ENCODE measurements at regions not wholly inside any gene's neighbourhood (a gene's known extent, or its start where the extent isn't known, plus 50 kb on each side); places are given as distances from the start of the nearest gene placed in this dataset.
"Not testable (repeated sequence)": the region's sequence is repeated elsewhere in the genome, so short reads cannot be mapped to it uniquely, and the experiment has no call there.

DNA sequence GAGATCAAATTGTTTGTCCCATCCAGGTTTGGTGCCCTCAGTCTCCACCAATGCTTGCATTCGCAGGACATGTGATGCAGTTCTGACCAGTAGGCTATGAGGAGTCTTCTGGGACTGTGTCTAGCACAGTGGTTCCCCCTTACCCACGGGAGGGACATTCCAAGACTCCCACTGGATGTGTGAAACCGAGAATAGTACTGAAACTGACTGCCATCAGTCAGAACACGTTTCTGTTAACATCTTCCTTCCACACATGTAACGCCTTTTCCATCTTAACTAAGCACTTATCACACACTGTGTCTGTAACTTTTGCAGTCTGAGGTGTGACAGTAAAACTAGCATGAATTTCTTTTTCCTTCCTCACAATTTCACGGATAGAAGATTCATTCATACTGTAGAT lies 74.7 kb downstream of the PTTG1 start:
- CTCF ChIA-PET, result interaction anchor here (2.7 kb wide), 2 partner anchors 11 to 58 kb away, joined by 11 to 17 read pairs; no protein-coding TSS in a partner anchor
- intact Hi-C loops (cut with micrococcal nuclease), result loop anchor here (1.0 to 2.0 kb wide), 5 partner anchors 10 to 74 kb away; no protein-coding TSS in a partner anchor
- Mint-ChIP-seq H3K4me3 (no peak overlapping the region), H3K27me3 (no peaks in the 10 kb centered on the region), H3K9me3 (no peaks in the 10 kb centered on the region), H3K36me3 (peaks cover 4% of the 10 kb centered on the region), H3K27ac (peak overlapping the region; percentile 64), H3K4me1 (ENCODE audit: low read depth) (peaks cover 27% of the 10 kb centered on the region)
- POLR2A ChIA-PET, result no interaction called here
- DNase-seq, result peak; percentile 50

DNA sequence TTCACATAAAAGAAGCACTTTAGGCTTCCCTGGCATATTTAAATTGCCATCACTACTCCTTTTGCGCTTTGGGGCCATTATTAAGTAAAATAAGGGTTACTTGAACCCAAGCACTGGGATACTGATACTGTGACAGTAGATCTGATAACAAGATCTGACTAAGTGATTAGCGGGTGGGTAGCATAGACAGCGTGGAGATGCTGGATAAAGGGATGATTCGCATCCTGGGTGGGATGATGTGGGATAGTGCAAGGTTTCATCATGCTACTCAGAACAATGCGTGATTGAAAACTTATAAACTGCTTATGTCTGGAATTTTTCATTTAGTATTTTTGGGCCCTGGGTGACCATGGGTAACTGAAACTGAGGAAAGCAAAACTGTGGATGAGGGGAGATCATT lies 75.1 kb downstream of the PTTG1 start:
- DNase-seq, result peak; percentile 49
- ChIA-PET CTCF (interaction anchor here (5.7 kb wide), 1 partner anchor 58 kb away, joined by 32 read pairs; no protein-coding TSS in a partner anchor), POLR2A (no interaction called here)
- intact Hi-C loops (cut with micrococcal nuclease), result loop anchor here (1.0 to 2.0 kb wide), 5 partner anchors 10 to 74 kb away; no protein-coding TSS in a partner anchor
- Mint-ChIP-seq H3K9me3 (no peaks in the 10 kb centered on the region), H3K36me3 (peaks cover 4% of the 10 kb centered on the region), H3K27me3 (no peaks in the 10 kb centered on the region), H3K4me1 (ENCODE audit: low read depth) (peaks cover 27% of the 10 kb centered on the region), H3K27ac (peak overlapping the region; percentile 64), H3K4me3 (no peak overlapping the region)

DNA sequence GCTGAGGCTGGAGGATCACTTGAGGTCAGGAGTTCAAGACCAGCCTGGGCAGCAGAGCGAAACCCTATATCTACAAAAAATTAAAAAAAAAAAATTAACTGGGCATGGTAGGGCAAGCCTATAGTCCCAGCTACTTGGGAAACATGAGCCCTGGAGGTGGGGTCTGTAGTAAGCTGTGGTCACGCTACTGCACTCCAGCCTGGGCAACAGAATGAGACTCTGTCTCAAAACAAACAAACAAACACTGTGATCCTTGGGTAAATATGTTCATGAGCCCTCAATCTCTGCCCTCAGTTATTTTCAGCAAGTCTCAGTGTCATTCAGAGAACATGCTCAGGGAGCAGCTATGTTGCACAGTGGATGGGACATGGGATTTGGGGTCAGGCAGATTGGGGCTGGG lies 76.2 kb downstream of the PTTG1 start:
- H3K4me3 Mint-ChIP-seq, result no peak overlapping the region
- CTCF ChIA-PET, result interaction anchor here (0.7 to 5.7 kb wide), 5 partner anchors 9 to 76 kb away, joined by 3 to 32 read pairs (median 3); partner anchors contain the start of gene PTTG1
- H3K27ac Mint-ChIP-seq, result no peak overlapping the region

DNA sequence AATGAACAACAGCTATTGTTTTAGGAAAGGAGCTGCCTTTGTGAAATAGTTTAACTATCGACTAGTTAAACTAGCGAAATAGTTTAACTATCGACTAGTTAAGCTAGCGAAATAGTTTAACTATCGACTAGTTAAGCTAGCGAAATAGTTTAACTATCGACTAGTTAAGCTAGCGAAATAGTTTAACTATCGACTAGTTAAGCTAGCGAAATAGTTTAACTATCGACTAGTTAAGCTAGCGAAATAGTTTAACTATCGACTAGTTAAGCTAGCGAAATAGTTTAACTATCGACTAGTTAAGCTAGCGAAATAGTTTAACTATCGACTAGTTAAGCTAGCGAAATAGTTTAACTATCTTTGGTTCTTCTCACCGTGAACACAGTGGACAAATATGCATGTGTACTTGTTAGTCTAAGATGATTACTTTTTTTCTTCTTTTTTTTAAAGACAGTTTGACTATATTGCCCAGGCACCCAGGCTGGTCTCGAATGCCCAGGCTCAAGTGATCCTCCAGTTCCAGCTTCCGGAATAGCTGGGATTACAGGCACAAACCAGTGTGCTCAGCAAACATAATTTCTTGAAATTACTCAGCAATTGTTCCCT lies 76.9 kb downstream of the PTTG1 start:
- H3K27ac Mint-ChIP-seq; H3K36me3 Mint-ChIP-seq; intact Hi-C loops (cut with micrococcal nuclease); H3K27me3 Mint-ChIP-seq; H3K9me3 Mint-ChIP-seq; DNase-seq; H3K4me3 Mint-ChIP-seq: not testable (repeated sequence)
- H3K4me1 Mint-ChIP-seq (ENCODE audit: low read depth), result peaks cover 27% of the 10 kb centered on the region
- POLR2A ChIA-PET, result interaction anchor here (1.2 to 1.7 kb wide), 2 partner anchors 9 to 31 kb away, joined by 4 read pairs; no protein-coding TSS in a partner anchor
- CTCF ChIA-PET, result interaction anchor here (0.7 to 5.7 kb wide), 5 partner anchors 8 to 76 kb away, joined by 3 to 32 read pairs (median 3); partner anchors contain the start of gene PTTG1

More for the DNA sequence above, 76.2 kb downstream of the PTTG1 start:
- Mint-ChIP-seq H3K9me3 (no peaks in the 10 kb centered on the region), H3K4me1 (ENCODE audit: low read depth) (peaks cover 27% of the 10 kb centered on the region), H3K36me3 (peaks cover 2% of the 10 kb centered on the region), H3K27me3 (no peaks in the 10 kb centered on the region)
- intact Hi-C loops (cut with micrococcal nuclease), result loop anchor here (2.0 kb wide), 2 partner anchors 59 to 75 kb away; no protein-coding TSS in a partner anchor
- POLR2A ChIA-PET, result interaction anchor here (1.2 to 1.7 kb wide), 2 partner anchors 10 to 30 kb away, joined by 4 read pairs; no protein-coding TSS in a partner anchor
- DNase-seq, result no peak

DNA sequence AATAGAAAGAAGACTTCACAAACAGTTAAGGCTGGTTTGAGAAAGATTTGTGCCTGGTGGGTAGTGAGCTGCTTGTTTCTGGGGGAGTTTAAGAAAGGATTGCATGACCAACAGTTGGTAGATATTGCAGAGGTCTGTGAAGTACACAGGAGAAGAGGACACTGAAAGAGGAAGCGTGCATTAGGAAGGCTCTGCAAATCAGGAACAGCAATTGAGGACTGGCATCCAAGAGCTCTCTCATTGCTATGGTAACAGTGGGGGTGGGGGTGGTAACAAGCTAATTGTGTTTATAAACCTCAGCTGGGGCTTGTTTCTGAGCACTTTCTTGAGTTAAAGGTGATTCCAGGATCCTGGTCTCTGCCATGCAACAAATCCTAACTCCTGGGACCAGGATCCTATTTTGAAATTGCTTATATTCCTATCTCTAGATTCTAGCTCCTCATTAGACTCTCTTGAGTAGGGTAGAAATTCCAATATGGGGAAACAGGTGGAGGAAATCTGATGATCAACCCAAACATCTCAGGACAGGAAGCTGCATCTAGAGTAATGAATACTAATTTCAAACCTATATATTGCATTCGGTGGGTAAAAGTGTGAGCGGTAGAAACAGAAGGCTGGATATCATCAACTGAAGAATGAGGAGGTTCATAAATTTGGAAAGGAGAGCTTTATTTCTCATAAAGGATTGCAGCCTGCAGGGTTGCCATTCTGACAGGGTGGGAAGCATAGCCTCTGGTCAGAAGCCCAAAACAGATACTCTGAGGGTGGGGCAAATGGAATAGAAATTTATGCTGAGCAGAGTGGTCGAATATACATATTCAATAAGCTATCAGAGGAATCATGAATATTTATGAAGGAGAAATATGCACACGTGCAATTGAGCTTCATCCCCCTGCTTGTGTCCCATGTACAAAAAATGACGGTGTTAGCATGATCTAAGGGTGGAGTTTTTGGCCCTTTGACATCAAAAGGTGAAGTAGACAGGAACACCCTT lies 79.4 kb downstream of the PTTG1 start:
- H3K36me3 Mint-ChIP-seq, result peaks cover 2% of the 10 kb centered on the region
- no peak for DNase-seq
- no peak overlapping the region for H3K27ac Mint-ChIP-seq
- peaks cover 17% of the 10 kb centered on the region for H3K4me1 Mint-ChIP-seq (ENCODE audit: low read depth)
- CTCF ChIA-PET, result interaction anchor here (1.0 to 5.7 kb wide), 2 partner anchors 34 to 63 kb away, joined by 3 to 32 read pairs; no protein-coding TSS in a partner anchor
- H3K27me3 Mint-ChIP-seq, result no peaks in the 10 kb centered on the region
- no peaks in the 10 kb centered on the region for H3K9me3 Mint-ChIP-seq
- no peak overlapping the region for H3K4me3 Mint-ChIP-seq
- intact Hi-C loops (cut with micrococcal nuclease), result loop anchor here (10.0 kb wide), 3 partner anchors 154 to 474 kb away; no protein-coding TSS in a partner anchor
- POLR2A ChIA-PET, result no interaction called here

DNA sequence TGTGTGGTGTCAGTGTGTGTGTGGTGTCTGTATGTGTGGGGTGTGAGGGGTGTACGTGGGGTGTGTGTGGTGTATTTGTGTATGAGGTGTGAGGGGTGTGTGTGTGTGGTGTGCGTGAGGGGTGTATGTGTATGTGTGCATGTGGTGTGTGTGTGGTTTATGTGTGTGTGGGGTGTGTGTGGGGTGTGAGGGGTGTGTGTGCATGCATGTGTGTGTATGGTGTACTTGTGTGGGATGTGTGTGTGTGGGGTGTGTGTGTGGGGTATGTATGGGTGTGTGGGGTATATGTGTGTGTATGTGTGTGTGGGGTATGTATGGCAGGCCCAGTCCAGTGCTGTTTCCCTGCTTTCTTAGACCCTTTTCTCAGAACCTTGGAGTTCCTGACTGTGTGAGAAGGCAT lies 83.3 kb downstream of the PTTG1 start:
- H3K27ac Mint-ChIP-seq, result no peak overlapping the region
- no peaks in the 10 kb centered on the region for H3K36me3 Mint-ChIP-seq
- no peaks in the 10 kb centered on the region for H3K9me3 Mint-ChIP-seq
- no peaks in the 10 kb centered on the region for H3K27me3 Mint-ChIP-seq
- ChIA-PET CTCF (interaction anchor here (6.3 kb wide), 1 partner anchor 66 kb away, joined by 155 read pairs; no protein-coding TSS in a partner anchor), POLR2A (interaction anchor here (3.9 kb wide), 1 partner anchor 66 kb away, joined by 23 read pairs; no protein-coding TSS in a partner anchor)
- no peak for DNase-seq
- peaks cover 35% of the 10 kb centered on the region for H3K4me1 Mint-ChIP-seq (ENCODE audit: low read depth)
- no peak overlapping the region for H3K4me3 Mint-ChIP-seq
- intact Hi-C loops (cut with micrococcal nuclease), result loop anchor here (5.0 to 10.0 kb wide), 4 partner anchors 150 to 470 kb away; no protein-coding TSS in a partner anchor

DNA sequence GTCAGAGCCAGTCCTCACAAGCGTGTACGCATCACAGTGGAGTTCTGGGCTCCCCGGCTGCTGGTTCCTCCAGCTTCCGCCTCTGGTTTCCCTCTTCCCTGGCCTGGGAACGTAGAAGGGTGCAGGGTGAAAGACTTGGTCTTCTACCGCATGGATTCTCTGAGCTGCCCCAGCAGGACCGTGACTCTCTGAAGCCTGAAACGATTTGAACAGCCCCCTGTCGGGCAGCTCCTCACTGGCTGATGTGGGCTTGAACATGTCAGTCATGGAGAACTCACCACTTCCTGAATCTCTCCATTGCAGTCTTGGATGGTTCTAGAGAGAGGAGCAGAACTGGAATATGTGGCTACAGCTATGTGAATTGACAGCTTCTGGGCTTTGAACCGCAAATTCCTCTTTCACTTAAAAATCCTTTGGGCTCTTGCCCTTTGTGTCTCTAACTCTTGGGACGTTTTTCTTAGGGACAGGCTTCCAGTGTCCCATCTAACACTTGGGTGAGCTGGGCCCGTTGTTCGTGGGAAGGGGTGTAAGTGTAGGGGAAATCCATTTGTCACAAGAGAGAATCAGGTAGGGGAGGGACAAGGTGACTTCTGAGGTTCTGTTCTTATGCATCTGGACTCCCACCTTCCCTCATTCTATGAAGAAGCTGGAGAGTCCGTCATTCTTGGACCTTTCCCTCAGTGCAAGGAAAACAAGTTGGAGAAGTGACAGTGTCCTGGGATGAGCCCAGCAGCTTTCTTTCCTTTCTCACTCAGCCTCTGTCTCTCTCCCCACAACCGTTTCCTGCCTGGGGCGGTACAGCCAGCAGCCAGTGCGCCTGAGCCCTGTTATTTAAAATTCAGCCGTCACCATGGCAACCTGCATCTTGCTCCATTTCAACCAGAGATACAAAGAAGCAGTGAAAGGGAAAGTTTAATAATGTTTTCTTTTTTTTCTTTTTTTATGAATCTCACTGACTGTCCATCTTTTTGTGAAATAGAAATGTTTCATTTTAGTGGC lies 84.7 kb downstream of the PTTG1 start:
- ChIA-PET CTCF (interaction anchor here (0.7 to 6.3 kb wide), 12 partner anchors 8 to 84 kb away, joined by 3 to 155 read pairs (median 4); no protein-coding TSS in a partner anchor), POLR2A (interaction anchor here (0.7 to 3.9 kb wide), 6 partner anchors 21 to 68 kb away, joined by 3 to 24 read pairs (median 6); no protein-coding TSS in a partner anchor)
- Mint-ChIP-seq H3K36me3 (no peaks in the 10 kb centered on the region), H3K4me1 (ENCODE audit: low read depth) (peaks cover 35% of the 10 kb centered on the region), H3K4me3 (no peak overlapping the region), H3K27me3 (no peaks in the 10 kb centered on the region), H3K9me3 (no peaks in the 10 kb centered on the region), H3K27ac (peak overlapping the region; percentile 88)
- intact Hi-C loops (cut with micrococcal nuclease), result loop anchor here (1.0 to 10.0 kb wide), 10 partner anchors 10 to 468 kb away; partner anchors contain the start of gene SLU7
- DNase-seq, result peak; percentile 84

DNA sequence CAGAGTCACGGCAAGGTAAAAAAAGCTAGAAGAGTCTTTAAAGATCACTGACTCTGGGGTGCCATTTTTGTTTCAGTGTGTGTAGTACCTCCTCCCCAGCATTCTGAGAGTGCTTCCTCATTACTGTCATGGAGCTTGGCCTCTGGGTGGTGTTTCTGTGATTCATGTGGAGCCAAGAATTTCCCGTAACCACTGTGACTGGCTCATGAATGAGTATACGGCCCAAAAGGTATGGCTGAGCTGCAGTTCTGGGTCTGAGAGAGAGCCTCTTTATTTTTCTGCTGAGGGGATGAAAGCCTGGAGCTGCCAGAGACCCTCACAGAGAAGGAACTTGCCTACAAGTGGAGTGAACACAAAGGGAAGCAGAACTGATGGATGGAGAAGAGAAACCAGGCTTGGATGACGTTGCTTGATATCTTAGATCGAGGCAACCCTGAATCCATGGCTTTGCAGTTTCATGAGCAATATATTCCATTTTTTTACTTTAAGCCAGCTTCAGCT lies 85.6 kb downstream of the PTTG1 start:
- H3K4me3 Mint-ChIP-seq, result peak overlapping the region; percentile 65
- CTCF ChIA-PET, result interaction anchor here (0.6 to 6.3 kb wide), 16 partner anchors 9 to 1037 kb away, joined by 3 to 155 read pairs (median 5); no protein-coding TSS in a partner anchor
- peak; percentile 74 for DNase-seq

DNA sequence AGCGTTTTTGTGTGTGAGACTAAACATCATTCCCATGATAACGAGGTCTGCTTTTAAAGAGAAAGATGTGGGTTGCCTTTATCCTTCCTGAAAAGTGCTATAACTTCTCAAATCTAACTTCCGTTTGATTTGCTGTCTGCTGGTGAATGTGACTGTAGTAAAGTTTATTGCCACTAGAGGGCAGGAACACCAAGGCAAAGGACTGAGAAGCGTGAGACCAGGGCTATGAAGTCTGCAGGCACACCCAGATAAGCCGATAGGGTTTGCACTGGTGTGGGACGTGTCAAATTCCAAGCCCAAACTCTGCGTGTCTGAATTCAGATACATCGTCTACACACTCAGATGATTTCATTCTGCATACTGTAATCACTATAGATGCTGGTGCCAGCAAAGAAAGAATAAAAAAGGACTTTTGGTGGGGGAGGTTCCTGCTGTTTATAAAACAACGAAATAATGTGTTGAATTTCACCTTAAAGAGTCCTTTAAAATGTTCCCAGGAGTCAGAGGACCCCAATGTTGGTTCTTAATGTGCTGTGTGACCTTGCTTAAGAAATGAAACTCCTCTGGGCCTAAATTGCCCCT lies 87.2 kb downstream of the PTTG1 start:
- intact Hi-C loops (cut with micrococcal nuclease), result loop anchor here (1.0 to 10.0 kb wide), 5 partner anchors 146 to 466 kb away; no protein-coding TSS in a partner anchor
- no peaks in the 10 kb centered on the region for H3K36me3 Mint-ChIP-seq
- no peaks in the 10 kb centered on the region for H3K27me3 Mint-ChIP-seq
- CTCF ChIA-PET, result interaction anchor here (0.7 to 6.3 kb wide), 10 partner anchors 9 to 349 kb away, joined by 3 to 155 read pairs (median 4); no protein-coding TSS in a partner anchor
- POLR2A ChIA-PET, result interaction anchor here (1.1 to 3.9 kb wide), 2 partner anchors 70 to 462 kb away, joined by 4 to 23 read pairs; no protein-coding TSS in a partner anchor
- H3K4me1 Mint-ChIP-seq (ENCODE audit: low read depth), result peaks cover 40% of the 10 kb centered on the region
- peak overlapping the region; percentile 75 for H3K27ac Mint-ChIP-seq
- peak overlapping the region; percentile 34 for H3K4me3 Mint-ChIP-seq
- no peaks in the 10 kb centered on the region for H3K9me3 Mint-ChIP-seq
- peak; percentile 76 for DNase-seq

More for the DNA sequence above, 85.6 kb downstream of the PTTG1 start:
- intact Hi-C loops (cut with micrococcal nuclease), result loop anchor here (1.0 to 10.0 kb wide), 9 partner anchors 30 to 468 kb away; partner anchors contain the start of gene SLU7
- H3K36me3 Mint-ChIP-seq, result no peaks in the 10 kb centered on the region
- no peaks in the 10 kb centered on the region for H3K9me3 Mint-ChIP-seq
- H3K27ac Mint-ChIP-seq, result peak overlapping the region; percentile 88
- peaks cover 35% of the 10 kb centered on the region for H3K4me1 Mint-ChIP-seq (ENCODE audit: low read depth)
- no peaks in the 10 kb centered on the region for H3K27me3 Mint-ChIP-seq
- POLR2A ChIA-PET, result interaction anchor here (0.9 to 3.9 kb wide), 7 partner anchors 9 to 69 kb away, joined by 4 to 24 read pairs (median 6); no protein-coding TSS in a partner anchor

All from activated CD4-positive, alpha-beta memory T cell treated with anti-CD3 and anti-CD28 coated beads for 36 hours (primary cell).